Ovary (tissue), 7 donors: ENCODE measurements at regions not wholly inside any gene's neighbourhood (a gene's known extent, or its start where the extent isn't known, plus 50 kb on each side); places are given as distances from the start of the nearest gene placed in this dataset.

Source experiments
- DNase-seq, 5 donors: peaks; one replicate each; pipeline ENCODE4 v3.0.0-alpha.2; 2019 to 2020
- H3K27ac ChIP-seq, 2 donors: fragments of 200-600 bp; one replicate each; pipeline versions ENCODE4 v1.5.1 to v1.8.0; 2019 to 2022
- H3K27me3 ChIP-seq: fragments of 200-600 bp; one replicate; pipeline ENCODE4 v1.8.0; 2022
- H3K36me3 ChIP-seq: fragments of 200-600 bp; sonication (generic); one replicate; pipeline ENCODE4 v1.5.1; 2019
- H3K4me1 ChIP-seq: one replicate; pipeline ENCODE4 v1.8.1; 2013; ENCODE audit warnings: mild to moderate bottlenecking, moderate library complexity; ENCODE audit not compliant: insufficient read depth
- H3K4me3 ChIP-seq: fragments of 200-600 bp; sonication (generic); one replicate; pipeline ENCODE4 v1.5.1; 2017
- H3K9me3 ChIP-seq, 2 donors: fragments of 200-600 bp in 1 of 2; sonication (generic) in 1 of 2; one replicate each; pipeline versions ENCODE4 v1.5.1 to v1.8.1; 2013 to 2019; ENCODE audit warnings: mild to moderate bottlenecking in 1 of 2, moderate library complexity in 1 of 2
- CTCF ChIP-seq, 3 donors: fragments of 450-650 bp in 2 of 3; fragments of 200-600 bp in 1 of 3; IDR thresholded peaks; one replicate each; pipeline versions ENCODE4 v1.5.1 to v1.8.0; 2016 to 2022; ENCODE audit warnings: antibody characterized with exemption in 3 of 3, mild to moderate bottlenecking in 1 of 3
- EP300 ChIP-seq: sonication (generic); formaldehyde crosslinking; IDR thresholded peaks from one replicate; pipeline ENCODE4 v1.6.1; 2017; ENCODE audit warnings: antibody characterized with exemption
- POLR2A ChIP-seq: fragments of 450-650 bp; IDR thresholded peaks from one replicate; pipeline ENCODE4 v1.6.1; 2017; ENCODE audit warnings: antibody characterized with exemption, mild to moderate bottlenecking, moderate library complexity
- whole genome bisulfite sequencing, 3 donors: extraction: QIAGEN DNeasy Blood & Tissue Kit in 1 of 3; methylation state at CpG; one replicate each; pipeline versions ENCODE4 v1.1.5 to v1.1.7; 2013 to 2017; 5-methylcytosine and 5-hydroxymethylcytosine counted together
- intact Hi-C, 4 donors: fragments of 100-400 bp; cut with DNase I; formaldehyde crosslinking; loops; one replicate each; pipeline versions ENCODE4 v1.11.0 to v1.15.1; 2022 to 2023
- donor health status: DM: no; HTN: no; CAD: no; lungs with moderate emphysema.
- donor health status: DM: no; HTN: no; CAD: no.
- donor health status: Bipolar disorder and iron deficiency.
- donor health status: DM: no; HTN: no; CAD: no.
- donor health status: DM: yes; HTN: yes; CAD: no.

- TF ChIP-seq POLR2A (no peak), EP300 (no peak), CTCF (IDR thresholded peaks at IDR 0.05) (no peak)
- Histone ChIP-seq H3K27ac (no peak overlapping the region), H3K27me3 (no peaks in the 10 kb centered on the region), H3K4me1 (no peaks in the 10 kb centered on the region), H3K9me3 (no peaks in the 10 kb centered on the region), H3K4me3 (no peak overlapping the region), H3K36me3 (no peaks in the 10 kb centered on the region)
- WGBS, 3 donors = 98 to 100% (median 98%) methylated on average over 1 of the region's 1 CpG
- no peak for DNase-seq
- intact Hi-C loops = no loop called here
Observed at GRCh38 chr12:42003031-42003430, 141.6 kb downstream of the GXYLT1 start.

- DNase-seq = no peak
- TF ChIP-seq POLR2A (no peak), EP300 (no peak)
- Histone ChIP-seq H3K4me3 (no peak overlapping the region), H3K27me3 (no peaks in the 10 kb centered on the region), H3K4me1 (no peaks in the 10 kb centered on the region), H3K9me3 (no peaks in the 10 kb centered on the region), H3K27ac (no peak overlapping the region), H3K36me3 (no peaks in the 10 kb centered on the region)
- 82 to 90% (median 89%) methylated on average over 1 of the region's 1 CpG for WGBS, 3 donors
- intact Hi-C loops = no loop called here
Observed at GRCh38 chr12:42002563-42002962, 142.1 kb downstream of the GXYLT1 start.

- no peaks in the 10 kb centered on the region for H3K4me1 ChIP-seq
- H3K27ac ChIP-seq = no peak overlapping the region
- no peaks in the 10 kb centered on the region for H3K9me3 ChIP-seq
- intact Hi-C loops = no loop called here
- no peak for DNase-seq
- no peaks in the 10 kb centered on the region for H3K27me3 ChIP-seq
- H3K36me3 ChIP-seq = no peaks in the 10 kb centered on the region
- no peak overlapping the region for H3K4me3 ChIP-seq
- TF ChIP-seq EP300 = no peak
- TF ChIP-seq POLR2A = no peak
- no peak for TF ChIP-seq CTCF (IDR thresholded peaks at IDR 0.05)
- WGBS, 3 donors = 87 to 92% (median 89%) methylated on average over 14 of the region's 14 CpGs
Observed at GRCh38 chr12:41998436-41998835, 146.2 kb downstream of the GXYLT1 start.

DNA sequence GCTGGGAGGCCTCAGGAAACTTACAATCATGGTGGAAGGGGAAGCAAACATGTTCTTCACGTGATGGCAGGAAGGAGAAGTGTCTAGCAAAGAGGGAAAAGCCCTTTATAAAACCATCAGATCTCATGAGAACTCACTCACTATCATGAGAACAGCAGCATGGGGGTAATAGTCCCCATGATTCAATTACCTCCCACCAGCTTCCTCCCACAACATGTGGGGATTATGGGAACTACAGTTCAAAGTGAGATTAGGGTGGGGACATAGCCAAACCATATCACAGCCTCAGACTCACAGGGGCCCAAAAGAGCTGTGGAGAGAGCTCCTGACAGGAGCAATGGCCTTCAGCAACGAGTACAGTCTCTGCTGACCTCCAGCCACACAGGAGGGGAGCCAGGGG is 151.4 kb downstream of the GXYLT1 start:
- H3K27ac ChIP-seq = no peak overlapping the region
- H3K4me1 ChIP-seq = no peaks in the 10 kb centered on the region
- H3K36me3 ChIP-seq = no peaks in the 10 kb centered on the region
- no peaks in the 10 kb centered on the region for H3K9me3 ChIP-seq
- H3K27me3 ChIP-seq = no peaks in the 10 kb centered on the region
- TF ChIP-seq EP300 (no peak), POLR2A (no peak), CTCF (IDR thresholded peaks at IDR 0.05) (no peak)
- no peak overlapping the region for H3K4me3 ChIP-seq
- 66 to 75% (median 72%) methylated on average over 2 of the region's 2 CpGs for WGBS, 3 donors
- no peak for DNase-seq
- intact Hi-C loops = no loop called here

GRCh38 chr12:41992692-41993215 is 151.9 kb downstream of the GXYLT1 start:
- Histone ChIP-seq H3K9me3 (no peaks in the 10 kb centered on the region), H3K27me3 (no peaks in the 10 kb centered on the region), H3K36me3 (no peaks in the 10 kb centered on the region), H3K4me3 (no peak overlapping the region), H3K27ac (no peak overlapping the region), H3K4me1 (no peaks in the 10 kb centered on the region)
- 66 to 74% (median 70%) methylated on average over 3 of the region's 3 CpGs for WGBS, 3 donors
- DNase-seq = no peak
- intact Hi-C loops = no loop called here
- TF ChIP-seq POLR2A = no peak
- TF ChIP-seq EP300 = no peak
- no peak for TF ChIP-seq CTCF (IDR thresholded peaks at IDR 0.05)
